Erythroblast (primary cell): ENCODE measurements at regions not wholly inside any gene's neighbourhood (a gene's known extent, or its start where the extent isn't known, plus 50 kb on each side); places are given as distances from the start of the nearest gene placed in this dataset.

Experiments used
- GATA1 ChIP-seq: IDR thresholded peaks from 2 replicates; pipeline ENCODE4 v1.6.1; 2011; ENCODE audit warnings: low read depth, mild to moderate bottlenecking, control low read depth, low read length, moderate library complexity
- POLR2A ChIP-seq: IDR thresholded peaks from 2 replicates; pipeline ENCODE4 v1.6.1; 2011; ENCODE audit warnings: mild to moderate bottlenecking, low read length

- TF ChIP-seq POLR2A (no peak), GATA1 (no peak)
These were observed 74.3 kb downstream of the TNFSF18 start for GRCh38 chr1:172976222-172977041.
